ENCODE measurements at regions not wholly inside any gene's neighbourhood (a gene's known extent, or its start where the extent isn't known, plus 50 kb on each side); places are given as distances from the start of the nearest gene placed in this dataset.
"Not testable (repeated sequence)": the region's sequence is repeated elsewhere in the genome, so short reads cannot be mapped to it uniquely, and the experiment has no call there.

- no peak for DNase-seq
Observed at GRCh38 chr12:131316388-131316787, 362.7 kb downstream of the ADGRD1 start.

- no peak for DNase-seq
Observed at GRCh38 chr12:131318045-131318685, 364.5 kb downstream of the ADGRD1 start.

GRCh38 chr12:131321988-131322387, 368.3 kb downstream of the ADGRD1 start:
- no peak for DNase-seq

- not testable (repeated sequence) for DNase-seq
Observed at GRCh38 chr12:131322460-131322859, 368.8 kb downstream of the ADGRD1 start.

GRCh38 chr12:131323879-131324278, 370.2 kb downstream of the ADGRD1 start:
- DNase-seq, result no peak

- DNase-seq, result no peak
Observed at GRCh38 chr12:131327521-131328488, 374.1 kb downstream of the ADGRD1 start.

- DNase-seq, result not testable (repeated sequence)
Observed at GRCh38 chr12:131328861-131329845, 375.4 kb downstream of the ADGRD1 start.

GRCh38 chr12:131330106-131330815, 376.6 kb downstream of the ADGRD1 start:
- no peak for DNase-seq

GRCh38 chr12:131331148-131331750, 377.5 kb downstream of the ADGRD1 start:
- no peak for DNase-seq

- no peak for DNase-seq
Observed at GRCh38 chr12:131332224-131332623, 378.5 kb downstream of the ADGRD1 start.

- no peak for DNase-seq
Observed at GRCh38 chr12:131333136-131333535, 377.8 kb upstream of the SFSWAP start.

GRCh38 chr12:131333621-131334440, 377.1 kb upstream of the SFSWAP start:
- no peak for DNase-seq

- no peak for DNase-seq
Observed at GRCh38 chr12:131334835-131335234, 376.1 kb upstream of the SFSWAP start.

- no peak for DNase-seq
Observed at GRCh38 chr12:131335456-131335855, 375.4 kb upstream of the SFSWAP start.

GRCh38 chr12:131337861-131338260, 373.0 kb upstream of the SFSWAP start:
- not testable (repeated sequence) for DNase-seq

GRCh38 chr12:131340616-131341210, 370.2 kb upstream of the SFSWAP start:
- DNase-seq, result no peak

- DNase-seq, result not testable (repeated sequence)
Observed at GRCh38 chr12:131341608-131342007, 369.3 kb upstream of the SFSWAP start.

- DNase-seq, result not testable (repeated sequence)
Observed at GRCh38 chr12:131343436-131343835, 367.5 kb upstream of the SFSWAP start.

GRCh38 chr12:131344715-131345520, 366.0 kb upstream of the SFSWAP start:
- not testable (repeated sequence) for DNase-seq

Data from fibroblast of skin of back (primary cell).